ENCODE measurements at regions not wholly inside any gene's neighbourhood (a gene's known extent, or its start where the extent isn't known, plus 50 kb on each side); places are given as distances from the start of the nearest gene placed in this dataset.

DNA sequence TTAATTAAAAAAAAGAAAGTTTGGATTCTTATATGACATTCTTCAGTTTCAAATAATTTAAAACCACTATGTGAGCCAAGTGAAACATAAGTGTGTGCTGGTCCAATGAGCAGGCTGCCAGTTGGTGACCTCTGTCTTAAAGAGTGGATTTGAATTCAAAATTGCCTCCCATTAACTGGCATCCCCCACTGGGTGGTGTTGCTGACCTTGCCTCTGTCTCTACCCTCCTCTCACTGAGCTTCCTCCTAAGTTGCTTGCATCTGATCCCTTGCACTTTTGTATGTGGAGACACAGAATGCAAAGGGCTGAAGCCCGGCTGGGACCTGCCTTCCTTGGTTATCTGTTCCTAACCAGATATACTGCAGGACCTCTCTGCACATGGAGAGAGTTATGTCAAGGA, 160.6 kb downstream of the CYLD start:
- in situ Hi-C loops (cut with MboI; ENCODE audit: low sequenced_read_pairs) (no loop called here), intact Hi-C loops (cut with micrococcal nuclease) (no loop called here), dilution Hi-C loops (cut with HindIII; ENCODE audit: low sequenced_read_pairs, unreplicated experiment) (no loop called here)
- Histone ChIP-seq H3K4me3 (ENCODE audit: insufficient read depth, low read depth, low read length) (no peak overlapping the region), H2AFZ (replicated peaks; ENCODE audit: low read length, poor library complexity) (no peak overlapping the region), H3K27ac (ENCODE audit: insufficient read depth, low read length) (no peak overlapping the region), H3K79me1 (ENCODE audit: low read depth in 1 of 2, low read length in 2 of 2) (no peaks in the 10 kb centered on the region), H3K18ac (ENCODE audit: low read depth, low read length) (no peak overlapping the region), H3K9me3 (ENCODE audit: control insufficient read depth, insufficient read depth, low read length) (no peaks in the 10 kb centered on the region), H3K4ac (ENCODE audit: low read depth, low read length) (no peak overlapping the region), H2BK20ac (ENCODE audit: low read depth, low read length) (no peak overlapping the region), H2AK9ac (replicated peaks; ENCODE audit: low read depth, low read length, poor library complexity) (no peak overlapping the region), H2BK5ac (ENCODE audit: low read depth, low read length, poor library complexity, severe bottlenecking) (no peak overlapping the region), H3K14ac (replicated peaks; ENCODE audit: low read depth, low read length) (no peak overlapping the region), H4K5ac (ENCODE audit: low read depth, low read length) (no peak overlapping the region), H3K36me3 (ENCODE audit: control insufficient read depth, insufficient read depth, low read length) (no peaks in the 10 kb centered on the region), H4K20me1 (ENCODE audit: insufficient read depth, low read length) (no peaks in the 10 kb centered on the region), H4K91ac (ENCODE audit: insufficient read depth, low read depth, low read length) (no peak overlapping the region), H2AK5ac (ENCODE audit: low read depth, low read length) (no peak overlapping the region), H2BK120ac (ENCODE audit: low read depth, low read length) (no peak overlapping the region), H3K4me2 (ENCODE audit: low read depth, low read length) (no peak overlapping the region), H3K23ac (ENCODE audit: low read depth, low read length) (no peak overlapping the region), H3K9me1 (ENCODE audit: insufficient read depth, low read length) (no peaks in the 10 kb centered on the region), H4K8ac (ENCODE audit: low read depth in 2 of 2, low read length in 2 of 2) (no peak overlapping the region), H3K27me3 (ENCODE audit: control insufficient read depth, insufficient read depth, low read length) (no peaks in the 10 kb centered on the region), H3K4me1 (ENCODE audit: control insufficient read depth, insufficient read depth, low read length) (no peaks in the 10 kb centered on the region), H2BK15ac (ENCODE audit: low read depth, low read length) (no peak overlapping the region), H3K9ac (ENCODE audit: low read depth, low read length) (no peak overlapping the region), H3K56ac (ENCODE audit: extremely low read depth, insufficient read depth, low read length) (no peak overlapping the region)
- CTCF ChIA-PET = no interaction called here
- POLR2A ChIA-PET (ENCODE audit: unreplicated experiment) = no interaction called here
- no peak for DNase-seq
- whole genome bisulfite sequencing, 2 experiments (ENCODE audit: extremely low coverage in 2 of 2, insufficient read length in 1 of 2) = no CpG with 5 or more reads among the region's 1 CpG
- no TSS peak for BruUV-seq (replicated peaks)
- TF ChIP-seq SMC3 (IDR thresholded peaks at IDR 0.05; ENCODE audit: low read depth, low read length) (no peak), CHD1 (IDR thresholded peaks at IDR 0.05; ENCODE audit: low read depth, low read length) (no peak), FOS (IDR thresholded peaks at IDR 0.05; ENCODE audit: low read depth, low read length) (no peak), RCOR1 (IDR thresholded peaks at IDR 0.05; ENCODE audit: insufficient replicate concordance, low read length) (no peak), MXI1 (IDR thresholded peaks at IDR 0.05; ENCODE audit: borderline replicate concordance, low read depth, low read length) (no peak), CEBPB (IDR thresholded peaks at IDR 0.05; ENCODE audit: low read depth, low read length) (no peak), CTCF (conservative IDR thresholded peaks at IDR 0.05; ENCODE audit: low read depth, low read length) (no peak), MAFK (IDR thresholded peaks at IDR 0.05; ENCODE audit: low read depth, low read length) (no peak), RAD21 (IDR thresholded peaks at IDR 0.05; ENCODE audit: low read length) (no peak), BHLHE40 (IDR thresholded peaks at IDR 0.05; ENCODE audit: low read depth, low read length) (no peak), RFX5 (IDR thresholded peaks at IDR 0.05; ENCODE audit: low read depth, low read length) (no peak), MAZ (IDR thresholded peaks at IDR 0.05; ENCODE audit: borderline replicate concordance, low read depth, low read length) (no peak), POLR2A (IDR thresholded peaks at IDR 0.05; ENCODE audit: low read depth, low read length) (no peak), NFE2L2 (IDR thresholded peaks at IDR 0.05; ENCODE audit: low read depth, low read length) (no peak)
- TF ChIP-seq, protein P1, sequence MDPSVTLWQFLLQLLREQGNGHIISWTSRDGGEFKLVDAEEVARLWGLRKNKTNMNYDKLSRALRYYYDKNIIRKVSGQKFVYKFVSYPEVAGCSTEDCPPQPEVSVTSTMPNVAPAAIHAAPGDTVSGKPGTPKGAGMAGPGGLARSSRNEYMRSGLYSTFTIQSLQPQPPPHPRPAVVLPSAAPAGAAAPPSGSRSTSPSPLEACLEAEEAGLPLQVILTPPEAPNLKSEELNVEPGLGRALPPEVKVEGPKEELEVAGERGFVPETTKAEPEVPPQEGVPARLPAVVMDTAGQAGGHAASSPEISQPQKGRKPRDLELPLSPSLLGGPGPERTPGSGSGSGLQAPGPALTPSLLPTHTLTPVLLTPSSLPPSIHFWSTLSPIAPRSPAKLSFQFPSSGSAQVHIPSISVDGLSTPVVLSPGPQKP (IDR thresholded peaks at IDR 0.05; ENCODE audit: borderline replicate concordance, low read depth, low read length) = no peak
- TF ChIP-seq, protein P2, sequence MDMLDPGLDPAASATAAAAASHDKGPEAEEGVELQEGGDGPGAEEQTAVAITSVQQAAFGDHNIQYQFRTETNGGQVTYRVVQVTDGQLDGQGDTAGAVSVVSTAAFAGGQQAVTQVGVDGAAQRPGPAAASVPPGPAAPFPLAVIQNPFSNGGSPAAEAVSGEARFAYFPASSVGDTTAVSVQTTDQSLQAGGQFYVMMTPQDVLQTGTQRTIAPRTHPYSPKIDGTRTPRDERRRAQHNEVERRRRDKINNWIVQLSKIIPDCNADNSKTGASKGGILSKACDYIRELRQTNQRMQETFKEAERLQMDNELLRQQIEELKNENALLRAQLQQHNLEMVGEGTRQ (IDR thresholded peaks at IDR 0.05; ENCODE audit: low read depth, low read length) = no peak
- ATAC-seq (ENCODE audit: low read depth) = no peak

All from IMR-90 (cell line).